GM19372 (cell line): ENCODE measurements at regions not wholly inside any gene's neighbourhood (a gene's known extent, or its start where the extent isn't known, plus 50 kb on each side); places are given as distances from the start of the nearest gene placed in this dataset.
"Not testable (repeated sequence)": the region's sequence is repeated elsewhere in the genome, so short reads cannot be mapped to it uniquely, and the experiment has no call there.

Experiments used
- ATAC-seq: cut with Tn5 transposase; IDR thresholded peaks from one replicate; pipeline ENCODE4 v1.9.1; 2021; ENCODE audit warnings: mild to moderate bottlenecking, low read depth, moderate library complexity; ENCODE audit not compliant: unreplicated experiment

GRCh38 chr20:56911946-56912345, 282.8 kb downstream of the TFAP2C start:
- ATAC-seq: no peak

- no peak for ATAC-seq
Observed at GRCh38 chr20:56914532-56914931, 285.4 kb downstream of the TFAP2C start.

GRCh38 chr20:56916345-56916622, 287.2 kb downstream of the TFAP2C start:
- ATAC-seq: no peak

GRCh38 chr20:56920041-56920440, 290.9 kb downstream of the TFAP2C start:
- not testable (repeated sequence) for ATAC-seq

- ATAC-seq: no peak
Observed at GRCh38 chr20:56922497-56922896, 293.4 kb downstream of the TFAP2C start.

- ATAC-seq: no peak
Observed at GRCh38 chr20:56924292-56925081, 295.4 kb downstream of the TFAP2C start.

GRCh38 chr20:56925082-56925830, 296.1 kb downstream of the TFAP2C start:
- ATAC-seq: no peak

- no peak for ATAC-seq
Observed at GRCh38 chr20:56925831-56926170, 296.7 kb downstream of the TFAP2C start.

GRCh38 chr20:56926501-56926900, 297.4 kb downstream of the TFAP2C start:
- ATAC-seq: no peak

GRCh38 chr20:56927127-56927526, 298.0 kb downstream of the TFAP2C start:
- no peak for ATAC-seq

GRCh38 chr20:56928007-56928406, 298.9 kb downstream of the TFAP2C start:
- no peak for ATAC-seq

GRCh38 chr20:56929606-56930005, 300.5 kb downstream of the TFAP2C start:
- no peak for ATAC-seq

- no peak for ATAC-seq
Observed at GRCh38 chr20:56930876-56931275, 301.8 kb downstream of the TFAP2C start.

- no peak for ATAC-seq
Observed at GRCh38 chr20:56932575-56933330, 303.6 kb downstream of the TFAP2C start.

GRCh38 chr20:56933331-56933698, 304.2 kb downstream of the TFAP2C start:
- ATAC-seq: no peak

GRCh38 chr20:56934888-56935287, 305.8 kb downstream of the TFAP2C start:
- ATAC-seq: no peak

GRCh38 chr20:56940466-56940865, 311.4 kb downstream of the TFAP2C start:
- ATAC-seq: no peak

GRCh38 chr20:56941101-56941686, 312.1 kb downstream of the TFAP2C start:
- no peak for ATAC-seq

GRCh38 chr20:56943946-56944945, 315.1 kb downstream of the TFAP2C start:
- ATAC-seq: no peak

- no peak for ATAC-seq
Observed at GRCh38 chr20:56945057-56945456, 316.0 kb downstream of the TFAP2C start.
